GM23338 (cell line): ENCODE measurements at regions not wholly inside any gene's neighbourhood (a gene's known extent, or its start where the extent isn't known, plus 50 kb on each side); places are given as distances from the start of the nearest gene placed in this dataset.

ENCODE experiments used
- ATAC-seq: fragments of 200-7000 bp; cut with Tn5 transposase; 3 replicates; pipeline ENCODE4 v1.9.1; 2020
- DNase-seq: peaks from one replicate; pipeline ENCODE4 v3.0.0-alpha.2; 2015; ENCODE audit warnings: low spot score
- H2AFZ ChIP-seq: fragments of 200-600 bp; sonication (generic); 2 replicates; pipeline ENCODE4 v1.8.0; 2016; ENCODE audit warnings: antibody characterized with exemption, mild to moderate bottlenecking, moderate library complexity
- H3F3A ChIP-seq: fragments of 200-600 bp; sonication (generic); replicated peaks from 2 replicates; pipeline ENCODE4 v1.8.0; 2017; ENCODE audit warnings: antibody characterized with exemption, mixed run types, low read depth
- H3K27ac ChIP-seq: fragments of 200-600 bp; sonication (generic); 2 replicates; pipeline ENCODE4 v1.6.1; 2016; ENCODE audit warnings: low read depth
- H3K27me3 ChIP-seq: fragments of 200-600 bp; sonication (generic); 2 replicates; pipeline ENCODE4 v1.8.0; 2016; ENCODE audit warnings: mild to moderate bottlenecking, mixed run types, moderate library complexity; ENCODE audit not compliant: insufficient read depth
- H3K36me3 ChIP-seq: fragments of 200-600 bp; sonication (generic); 2 replicates; pipeline ENCODE4 v1.8.0; 2016; ENCODE audit warnings: mild to moderate bottlenecking; ENCODE audit not compliant: insufficient read depth
- H3K4me1 ChIP-seq: fragments of 200-600 bp; sonication (generic); 2 replicates; pipeline ENCODE4 v1.8.0; 2016; ENCODE audit warnings: mild to moderate bottlenecking, moderate library complexity; ENCODE audit not compliant: insufficient read depth
- H3K4me2 ChIP-seq: fragments of 200-600 bp; sonication (generic); 2 replicates; pipeline ENCODE4 v1.7.1; 2017; ENCODE audit warnings: mixed run types
- H3K4me3 ChIP-seq: fragments of 200-600 bp; sonication (generic); 2 replicates; pipeline ENCODE4 v1.6.1; 2016; ENCODE audit warnings: mixed run types
- H3K79me2 ChIP-seq: fragments of 200-600 bp; sonication (generic); replicated peaks from 2 replicates; pipeline ENCODE4 v1.8.0; 2017; ENCODE audit warnings: mild to moderate bottlenecking; ENCODE audit not compliant: insufficient read depth
- H3K9me2 ChIP-seq: fragments of 200-600 bp; sonication (generic); 2 replicates; pipeline ENCODE4 v1.8.0; 2017; ENCODE audit not compliant: insufficient read depth
- H4K20me1 ChIP-seq: fragments of 200-600 bp; sonication (generic); replicated peaks from 2 replicates; pipeline ENCODE4 v1.8.0; 2017; ENCODE audit warnings: mild to moderate bottlenecking; ENCODE audit not compliant: insufficient read depth
- H3K27ac Mint-ChIP-seq: 2 replicates; pipeline ENCODE4 v1.8.0; 2020; ENCODE audit warnings: inconsistent platforms, mild to moderate bottlenecking, moderate library complexity, mixed read lengths
- H3K27me3 Mint-ChIP-seq: 3 replicates; pipeline ENCODE4 v1.8.0; 2022; ENCODE audit warnings: low read depth, mild to moderate bottlenecking, moderate library complexity, mixed read lengths, inconsistent platforms; ENCODE audit not compliant: insufficient read depth, poor library complexity
- H3K36me3 Mint-ChIP-seq: 3 replicates; pipeline ENCODE4 v1.8.0; 2021; ENCODE audit warnings: low read depth, mild to moderate bottlenecking, inconsistent platforms, moderate library complexity, mixed read lengths
- H3K4me1 Mint-ChIP-seq: 3 replicates; pipeline ENCODE4 v1.8.0; 2020; ENCODE audit warnings: mild to moderate bottlenecking, inconsistent platforms, mixed read lengths
- H3K4me3 Mint-ChIP-seq: 3 replicates; pipeline ENCODE4 v1.8.0; 2021; ENCODE audit warnings: moderate library complexity, mild to moderate bottlenecking, inconsistent platforms, mixed read lengths
- H3K9me3 Mint-ChIP-seq: 3 replicates; pipeline ENCODE4 v1.8.0; 2020; ENCODE audit warnings: moderate library complexity, mild to moderate bottlenecking, inconsistent platforms, mixed read lengths
- CREB1 ChIP-seq: fragments of 250-450 bp; sonication (Bioruptor Pico); IDR thresholded peaks from 2 replicates; pipeline ENCODE4 v1.5.0; 2020; ENCODE audit warnings: low read depth, mild to moderate bottlenecking, moderate library complexity
- CTCF ChIP-seq, 2 experiments: fragments of 200-600 bp in 1 of 2; sonication (generic) in 1 of 2; conservative IDR thresholded peaks; 2 replicates each; pipeline versions ENCODE4 v1.5.1 to v1.6.1; 2016 to 2017; ENCODE audit warnings: antibody characterized with exemption in 2 of 2, low read depth in 2 of 2, mild to moderate bottlenecking in 2 of 2, moderate library complexity in 1 of 2
- EZH2 ChIP-seq: fragments of 200-600 bp; sonication (generic); IDR thresholded peaks from one replicate; pipeline ENCODE4 v1.8.0; 2017; ENCODE audit warnings: antibody characterized with exemption, mild to moderate bottlenecking, low read depth; ENCODE audit not compliant: unreplicated experiment
- EZH2phosphoT487 ChIP-seq: fragments of 200-600 bp; sonication (generic); IDR thresholded peaks from one replicate; pipeline ENCODE4 v1.8.1; 2018; ENCODE audit warnings: antibody characterized with exemption; ENCODE audit not compliant: unreplicated experiment
- JUNB ChIP-seq: IDR thresholded peaks from one replicate; pipeline ENCODE4 v1.6.1; 2016; ENCODE audit warnings: antibody characterized with exemption; ENCODE audit not compliant: unreplicated experiment
- POLR2AphosphoS5 ChIP-seq: IDR thresholded peaks from 2 replicates; pipeline ENCODE4 v1.6.1; 2016; ENCODE audit warnings: antibody characterized with exemption, low read depth
- REST ChIP-seq: IDR thresholded peaks from one replicate; pipeline ENCODE4 v1.6.1; 2018; ENCODE audit warnings: antibody characterized with exemption; ENCODE audit not compliant: unreplicated experiment
- STAT1 ChIP-seq: IDR thresholded peaks from one replicate; pipeline ENCODE4 v1.6.1; 2016; ENCODE audit warnings: antibody characterized with exemption; ENCODE audit not compliant: unreplicated experiment
- ZNF331 ChIP-seq: fragments of 250-450 bp; sonication (Bioruptor Pico); IDR thresholded peaks from 2 replicates; pipeline ENCODE4 v1.5.0; 2020; ENCODE audit warnings: low read depth, mild to moderate bottlenecking, moderate library complexity
- ZNF462 ChIP-seq: fragments of 250-450 bp; sonication (Bioruptor Pico); IDR thresholded peaks from 2 replicates; pipeline ENCODE4 v1.5.0; 2020; ENCODE audit warnings: mild to moderate bottlenecking, moderate library complexity

- TF ChIP-seq REST (no peak), STAT1 (no peak), POLR2AphosphoS5 (no peak), JUNB (no peak), CREB1 (CRISPR knock-in tag) (no peak)
Measured at GRCh38 chr14:34231626-34232025, 230.4 kb downstream of the SPTSSA start (continued).

- Histone ChIP-seq H3K9me2 (peaks cover 5% of the 10 kb centered on the region), H3K27me3 (no peaks in the 10 kb centered on the region), H3F3A (no peaks in the 10 kb centered on the region), H3K4me1 (no peaks in the 10 kb centered on the region), H2AFZ (peak overlapping the region; percentile 61; the same call in 1 of the 2 replicates), H3K4me2 (no peak overlapping the region), H3K27ac (no peak overlapping the region), H3K36me3 (no peaks in the 10 kb centered on the region), H3K4me3 (no peak overlapping the region), H4K20me1 (no peaks in the 10 kb centered on the region), H3K79me2 (no peaks in the 10 kb centered on the region)
- Mint-ChIP-seq H3K27ac (no peak overlapping the region), H3K27me3 (no peaks in the 10 kb centered on the region), H3K36me3 (no peaks in the 10 kb centered on the region), H3K9me3 (no peaks in the 10 kb centered on the region), H3K4me1 (peaks cover 6% of the 10 kb centered on the region; the same call in 1 of the 3 replicates), H3K4me3 (no peak overlapping the region)
- DNase-seq (no peak), ATAC-seq (no peak)
- TF ChIP-seq ZNF331 (CRISPR knock-in tag): no peak
- no peak for TF ChIP-seq STAT1
- no peak for TF ChIP-seq EZH2phosphoT487
- TF ChIP-seq ZNF462: no peak
- TF ChIP-seq REST: no peak
- no peak for TF ChIP-seq JUNB
- no peak for TF ChIP-seq CTCF (conservative IDR thresholded peaks at IDR 0.05; ENCODE audit: low read depth in 2 of 2)
- no peak for TF ChIP-seq EZH2
Measured at GRCh38 chr14:34229140-34229539, 232.9 kb downstream of the SPTSSA start.
